Inflammatory macrophage treated with lipopolysaccharide for 4 hours (primary cell): ENCODE measurements at regions not wholly inside any gene's neighbourhood (a gene's known extent, or its start where the extent isn't known, plus 50 kb on each side); places are given as distances from the start of the nearest gene placed in this dataset.

Source experiments
- DNase-seq: peaks from one replicate; pipeline ENCODE4 v3.0.0-alpha.2; 2020

DNA sequence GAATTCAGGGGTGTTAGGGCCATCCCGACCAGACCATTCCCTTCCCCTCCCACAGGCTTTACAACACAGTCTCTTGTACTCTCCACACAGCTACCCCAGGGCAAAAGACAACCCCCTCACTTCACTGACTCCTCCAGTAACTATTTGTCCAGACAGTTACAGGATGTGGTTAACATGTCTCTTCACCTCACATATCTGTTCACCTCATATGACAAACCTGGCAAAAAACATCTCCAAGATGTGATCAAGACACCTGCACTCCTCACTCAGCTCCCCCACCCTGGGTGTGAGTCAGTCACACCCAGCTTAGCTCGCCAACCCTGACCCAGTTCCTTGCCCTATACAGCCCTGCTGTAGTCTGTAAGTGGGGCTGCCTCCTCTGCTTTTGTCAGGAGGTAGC lies 490.5 kb upstream of the CHRM3 start:
- DNase-seq: no peak

DNA sequence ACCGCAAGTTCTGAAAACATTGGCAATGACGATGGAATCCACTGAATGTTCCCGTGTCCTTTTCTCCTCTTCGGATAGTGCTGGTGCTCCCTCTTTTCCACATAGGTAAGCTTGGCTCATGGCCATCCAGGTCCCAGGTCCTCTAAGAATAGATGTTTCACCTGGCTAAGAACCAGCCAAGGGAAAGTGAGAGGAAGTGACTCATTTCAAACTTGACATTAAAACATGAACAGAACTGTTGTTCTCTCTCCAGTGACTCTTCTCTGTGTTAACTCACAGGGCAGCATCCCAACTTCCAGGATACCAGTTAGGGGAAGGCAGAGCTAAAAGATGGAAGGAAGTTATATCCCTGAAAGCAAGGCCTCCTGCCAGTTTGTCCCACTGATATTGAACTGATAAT lies 493.8 kb upstream of the CHRM3 start:
- no peak for DNase-seq

- DNase-seq: no peak
Measured at GRCh38 chr1:238861342-238862066, 524.9 kb upstream of the CHRM3 start.

- DNase-seq: no peak
Measured at GRCh38 chr1:238833919-238834318, 552.4 kb upstream of the CHRM3 start.

DNA sequence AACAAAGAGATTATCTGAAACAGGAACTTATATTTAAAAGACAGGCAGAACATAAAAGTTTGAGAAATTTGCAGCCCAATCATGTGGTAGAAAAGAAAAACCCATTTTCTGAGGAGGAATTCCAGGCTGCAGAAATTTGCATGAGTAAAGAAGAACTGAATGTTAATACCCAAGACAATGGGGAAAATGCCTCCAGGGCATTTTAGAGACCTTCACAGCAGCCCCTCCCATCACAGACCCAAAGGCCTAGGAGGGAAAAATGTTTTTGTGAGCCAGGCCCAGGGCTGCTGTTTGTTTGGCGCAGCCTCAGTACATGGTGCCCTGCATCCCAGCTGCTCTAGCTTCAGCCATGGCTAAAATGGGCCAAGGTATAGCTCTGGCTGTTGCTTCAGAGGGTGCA lies 554.3 kb upstream of the CHRM3 start:
- DNase-seq: no peak

- DNase-seq: no peak
Measured at GRCh38 chr1:238830036-238830611, 556.2 kb upstream of the CHRM3 start.

DNA sequence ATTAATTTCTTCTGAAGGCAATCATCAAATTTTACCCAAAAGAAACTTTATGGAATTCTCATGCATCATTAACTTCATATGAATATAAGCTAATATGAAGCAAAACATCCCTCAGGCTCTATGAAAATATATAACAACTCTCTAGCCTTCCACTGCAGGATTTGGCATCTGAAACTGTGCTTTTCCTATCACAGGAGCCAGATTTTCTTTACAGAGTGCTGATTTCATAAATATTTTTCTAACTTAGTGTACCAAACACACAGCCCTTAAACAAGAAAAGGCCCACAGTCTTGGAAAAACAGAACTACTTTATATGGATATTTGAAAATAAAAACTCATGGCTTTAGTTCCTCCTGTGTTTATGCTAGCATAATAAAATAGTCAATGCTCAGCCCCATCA lies 559.5 kb upstream of the CHRM3 start:
- no peak for DNase-seq

- no peak for DNase-seq
Measured at GRCh38 chr1:238823416-238823815, 563.0 kb upstream of the CHRM3 start.

GRCh38 chr1:238811211-238811879 lies 575.0 kb upstream of the CHRM3 start:
- no peak for DNase-seq

DNA sequence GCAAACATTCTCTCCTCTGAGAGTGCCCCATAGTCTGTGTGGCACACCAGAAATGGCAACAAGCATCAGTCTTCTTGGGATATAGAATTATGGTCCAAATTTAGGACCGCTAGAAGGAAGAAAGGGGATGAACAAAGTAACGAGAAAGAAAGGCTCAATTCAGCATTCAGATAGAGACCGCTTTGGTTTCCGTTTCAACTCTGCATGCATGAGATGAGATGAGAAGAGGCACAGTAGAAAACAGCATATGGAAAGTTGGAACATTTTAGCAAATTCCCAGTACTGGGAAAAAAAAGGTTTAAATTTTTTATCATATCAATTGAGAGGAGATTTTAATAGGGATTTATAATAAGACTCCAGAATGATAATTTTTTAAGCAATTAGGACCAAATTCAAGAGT lies 595.5 kb upstream of the CHRM3 start:
- no peak for DNase-seq

- DNase-seq: no peak
Measured at GRCh38 chr1:238789916-238790667, 596.3 kb upstream of the CHRM3 start.

DNA sequence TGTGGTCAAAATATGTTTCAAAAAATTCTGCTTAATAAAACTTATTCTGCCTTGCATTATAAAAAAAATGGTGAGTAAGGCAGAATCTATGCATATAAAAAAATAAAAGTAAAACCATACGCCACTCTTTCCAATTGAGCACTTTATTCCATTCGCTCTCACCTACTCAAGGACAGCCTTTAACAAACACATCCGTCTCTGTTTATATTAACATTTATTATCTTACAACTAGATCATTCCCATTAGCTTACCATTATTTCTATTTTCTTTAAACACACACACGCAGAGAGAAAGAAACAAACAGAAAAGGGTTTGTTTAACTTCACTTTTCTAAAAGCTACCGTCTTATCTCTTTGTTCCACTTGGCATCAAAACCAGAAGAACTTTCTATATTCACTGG lies 598.9 kb upstream of the CHRM3 start:
- DNase-seq: no peak

DNA sequence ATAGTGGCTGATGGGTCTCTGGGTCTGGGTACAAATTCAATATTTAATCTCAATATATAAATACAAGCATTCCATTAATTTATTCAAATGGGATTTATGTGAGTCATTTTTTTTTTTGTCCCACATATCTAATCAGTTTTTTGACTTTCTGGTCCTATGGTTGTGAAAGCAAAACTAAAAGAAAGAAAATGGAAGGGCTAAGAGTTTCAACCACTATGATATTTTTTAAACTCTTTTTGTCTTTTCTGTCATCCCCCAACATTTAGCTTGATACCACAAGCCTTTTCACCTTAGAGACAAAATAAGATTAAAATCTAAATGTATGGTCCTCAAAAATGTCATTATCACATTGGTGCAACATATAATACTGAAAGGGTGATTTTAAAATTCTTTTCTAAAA lies 602.7 kb upstream of the CHRM3 start:
- DNase-seq: no peak

DNA sequence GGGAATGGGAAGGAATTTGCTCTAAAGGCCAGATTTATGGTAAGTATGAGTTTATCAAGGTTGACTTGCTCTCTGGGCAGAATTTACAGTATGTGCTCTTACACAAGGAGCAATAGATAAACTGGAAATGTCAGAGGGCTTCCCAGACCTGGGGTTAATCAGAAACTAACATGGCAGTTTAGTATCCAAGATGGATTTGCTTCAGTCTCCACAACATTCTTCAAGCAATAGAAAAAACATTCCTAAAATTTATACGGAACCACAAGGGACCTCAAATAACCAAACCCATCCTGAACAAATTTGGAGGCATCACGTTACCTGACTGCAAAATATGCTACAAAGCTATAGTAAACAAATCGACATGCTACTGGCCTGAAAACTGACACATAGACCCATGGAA lies 606.7 kb upstream of the CHRM3 start:
- no peak for DNase-seq

DNA sequence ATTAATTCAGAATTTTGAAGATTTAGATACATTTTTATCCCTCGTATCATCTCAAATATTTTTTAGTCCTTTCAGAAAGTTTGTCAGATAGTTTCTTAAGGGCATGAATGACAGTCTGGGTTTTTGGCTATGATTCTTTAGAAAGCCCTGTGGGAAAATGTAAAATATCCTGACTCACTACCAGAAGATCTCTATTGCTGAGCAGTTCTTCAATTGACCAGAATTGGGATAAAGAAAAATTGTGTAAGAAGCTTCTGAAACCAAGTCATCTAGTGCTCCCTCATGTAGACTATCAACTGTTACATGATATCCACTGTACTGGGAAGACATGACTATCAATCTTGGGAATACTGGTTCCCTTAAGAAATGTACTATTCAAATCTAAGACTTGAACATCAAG lies 608.3 kb upstream of the CHRM3 start:
- no peak for DNase-seq

- DNase-seq: no peak
Measured at GRCh38 chr1:238777551-238777950, 608.8 kb upstream of the CHRM3 start.

DNA sequence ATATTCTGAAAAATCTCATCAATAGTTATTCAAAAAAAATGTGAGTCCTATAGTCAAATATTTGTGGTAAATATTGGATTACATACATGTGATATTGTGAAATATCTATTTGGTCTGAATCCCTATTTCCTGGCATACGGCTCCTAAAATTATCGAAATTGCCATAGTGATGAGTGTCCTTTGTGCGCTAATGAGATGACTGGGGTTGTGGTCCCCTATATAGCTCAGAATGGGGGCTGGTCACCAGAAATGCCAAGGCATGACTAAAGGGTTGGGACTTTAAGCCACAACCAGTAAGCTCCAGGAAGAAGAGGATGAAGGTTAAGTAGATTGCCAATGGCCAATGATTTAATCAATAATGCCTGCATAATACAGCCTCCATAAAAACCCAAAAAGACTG lies 610.2 kb upstream of the CHRM3 start:
- DNase-seq: no peak

DNA sequence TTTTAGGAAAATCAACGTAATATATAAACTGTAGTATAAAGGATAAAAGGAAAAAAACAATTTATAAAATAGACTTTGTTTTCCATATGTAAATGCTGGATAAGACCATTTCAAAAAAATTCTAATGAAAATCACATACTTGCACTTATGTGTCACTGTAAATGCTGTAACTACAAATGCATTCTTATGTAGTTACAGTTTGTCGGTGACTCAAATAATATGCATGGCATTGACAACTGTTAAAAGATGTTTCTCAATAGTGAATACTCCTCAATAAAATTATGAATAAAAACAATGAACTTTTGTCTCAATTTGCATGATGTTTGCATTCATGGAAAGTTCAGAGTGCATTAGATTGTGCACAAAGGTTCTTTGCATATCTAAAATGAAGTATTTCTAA lies 614.0 kb upstream of the CHRM3 start:
- DNase-seq: no peak

DNA sequence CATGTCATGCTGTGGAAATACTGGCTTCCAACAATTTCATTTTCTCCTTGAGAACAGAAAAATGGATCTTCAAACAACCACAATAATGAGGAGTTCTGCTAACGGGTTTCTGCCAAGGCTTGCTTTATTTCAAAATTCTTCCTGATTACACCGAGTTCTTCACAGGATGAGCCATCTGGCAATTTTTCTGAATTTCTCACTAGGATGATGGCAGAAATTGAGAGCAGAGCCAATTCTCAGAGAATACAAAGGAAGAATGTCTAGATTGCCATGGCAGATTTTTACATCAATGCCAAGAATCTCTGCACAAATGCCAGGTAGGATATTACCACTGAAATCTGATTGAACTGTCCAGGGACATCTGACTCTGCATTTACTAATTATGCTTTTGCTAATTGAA lies 619.0 kb upstream of the CHRM3 start:
- DNase-seq: no peak

DNA sequence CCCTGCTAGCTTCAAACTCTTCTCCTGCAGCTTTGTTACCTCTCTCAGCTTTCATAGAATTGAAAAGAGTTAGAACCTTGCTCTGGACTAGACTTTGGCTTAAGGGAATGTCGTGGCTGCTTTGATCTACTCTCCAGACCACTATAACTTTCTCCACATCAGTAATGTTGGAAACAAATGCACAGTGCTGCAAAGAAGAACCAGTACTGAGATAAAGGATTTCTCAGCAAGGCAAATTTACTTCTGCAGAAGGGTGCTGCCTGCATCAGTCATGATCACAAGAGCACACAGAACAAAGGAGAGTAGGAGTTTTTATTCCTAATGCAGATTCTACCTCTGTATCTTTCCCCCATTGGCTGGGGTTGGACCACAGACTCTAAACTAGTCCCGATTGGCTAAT lies 621.6 kb upstream of the CHRM3 start:
- no peak for DNase-seq

- DNase-seq: no peak
Measured at GRCh38 chr1:238753252-238753651, 633.1 kb upstream of the CHRM3 start.

GRCh38 chr1:238752327-238752726 lies 634.0 kb upstream of the CHRM3 start:
- no peak for DNase-seq

GRCh38 chr1:238745069-238745468 lies 641.3 kb upstream of the CHRM3 start:
- no peak for DNase-seq

GRCh38 chr1:238738892-238739291 lies 647.5 kb upstream of the CHRM3 start:
- no peak for DNase-seq
